Inflammatory macrophage (primary cell): ENCODE measurements at regions not wholly inside any gene's neighbourhood (a gene's known extent, or its start where the extent isn't known, plus 50 kb on each side); places are given as distances from the start of the nearest gene placed in this dataset.

ENCODE experiments used
- DNase-seq, 2 donors: peaks; one replicate each; pipeline ENCODE4 v3.0.0-alpha.2; 2020 to 2022

- DNase-seq, result no peak
Observed at GRCh38 chr3:117628823-117629291, 919.3 kb downstream of the TUSC7 start.

DNA sequence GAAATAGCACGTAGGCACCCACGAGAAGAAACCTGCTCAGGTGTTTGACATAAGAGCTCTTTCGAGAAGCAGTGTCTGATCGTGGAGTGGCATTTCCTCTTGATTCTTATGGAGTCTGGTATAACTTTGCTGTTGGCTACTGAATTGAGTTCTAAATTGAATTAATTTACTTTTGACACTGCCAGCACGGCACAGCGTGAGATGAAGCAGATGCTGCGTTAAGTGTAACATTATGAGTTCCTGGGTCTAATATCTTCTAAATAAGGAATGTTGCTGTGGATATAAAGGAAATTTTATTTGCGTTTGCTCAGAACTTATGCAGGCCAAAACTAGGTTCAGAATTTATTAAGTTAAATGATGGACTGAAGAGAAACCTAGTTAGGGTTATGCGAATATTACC is 919.9 kb downstream of the TUSC7 start:
- DNase-seq, result no peak

DNA sequence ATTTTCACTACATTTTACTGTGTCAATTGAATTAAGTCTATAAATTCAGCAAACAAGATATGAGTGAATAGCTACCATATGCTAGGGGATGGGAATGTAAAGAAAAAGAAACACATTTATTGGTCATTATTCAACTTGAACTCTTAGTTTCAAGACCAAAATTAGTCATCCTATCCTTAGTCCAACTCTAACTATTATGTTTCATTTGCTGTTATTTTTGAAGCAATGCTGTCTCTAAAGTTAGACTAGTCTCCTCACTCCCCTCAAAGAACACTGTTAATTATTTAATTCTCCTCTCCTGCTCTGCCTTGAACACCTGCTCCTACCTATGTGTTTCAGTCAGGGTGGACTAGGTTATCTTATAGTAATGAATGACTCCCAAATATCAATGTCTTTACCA is 920.9 kb downstream of the TUSC7 start:
- DNase-seq, result no peak

DNA sequence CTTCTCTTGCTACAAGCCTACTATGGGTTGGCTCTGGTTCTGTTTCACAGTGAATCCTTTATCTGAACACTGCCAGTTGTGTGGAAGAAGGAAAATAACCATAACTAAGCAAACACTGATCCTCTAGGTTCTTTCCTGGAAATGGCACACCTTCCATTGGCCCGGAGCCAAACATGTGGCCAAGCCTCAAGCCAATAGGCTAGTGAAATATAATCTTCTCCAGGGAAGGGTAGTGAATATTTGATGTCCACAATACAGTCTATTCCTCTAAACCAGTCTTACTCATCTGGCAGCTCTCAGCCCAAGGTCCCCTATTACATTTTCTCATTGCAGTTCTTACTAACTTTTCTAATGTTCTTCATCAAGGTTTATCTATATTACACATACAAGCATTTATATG is 921.3 kb downstream of the TUSC7 start:
- DNase-seq, result no peak

DNA sequence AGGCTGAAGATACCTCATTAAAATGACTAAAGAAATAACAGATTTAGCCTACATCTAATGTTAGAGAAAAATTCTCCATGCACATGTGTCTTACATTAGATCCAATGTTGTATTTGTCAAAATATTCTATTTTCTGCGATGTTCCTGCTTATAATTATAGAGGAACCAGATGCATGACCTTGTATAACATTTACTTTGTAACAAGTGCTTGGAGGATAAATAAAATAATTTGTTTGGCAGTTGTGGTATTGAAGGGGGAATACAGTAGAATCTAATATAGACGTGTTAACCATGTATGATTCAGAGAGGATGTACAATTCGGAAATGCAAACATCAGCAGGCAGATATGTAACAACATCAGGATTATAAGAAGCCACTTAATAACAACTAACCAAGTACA is 922.2 kb downstream of the TUSC7 start:
- no peak for DNase-seq

- DNase-seq, result no peak
Observed at GRCh38 chr3:117632191-117632590, 922.6 kb downstream of the TUSC7 start.

DNA sequence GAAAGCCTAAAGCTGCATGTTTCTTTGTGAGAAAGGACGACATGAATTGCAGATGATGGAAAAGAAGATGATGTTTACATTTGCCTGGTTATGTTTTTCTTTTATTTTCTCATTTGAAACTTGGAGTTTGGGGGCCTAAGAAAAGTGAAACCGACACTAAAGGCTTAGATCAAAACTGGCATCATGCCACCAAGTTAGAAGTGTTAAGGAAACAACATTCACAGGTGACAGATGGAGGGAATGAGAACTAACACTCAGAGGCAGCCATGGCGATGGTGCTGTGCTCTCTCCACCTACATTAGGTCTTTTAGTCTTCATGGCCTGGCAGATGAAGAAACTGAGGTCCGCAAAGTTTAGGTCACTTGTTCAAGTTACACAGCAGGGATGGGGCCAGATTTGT is 923.6 kb downstream of the TUSC7 start:
- DNase-seq, result no peak

- DNase-seq, result no peak
Observed at GRCh38 chr3:117637666-117638065, 928.1 kb downstream of the TUSC7 start.

- no peak for DNase-seq
Observed at GRCh38 chr3:117644203-117644602, 934.6 kb downstream of the TUSC7 start.

DNA sequence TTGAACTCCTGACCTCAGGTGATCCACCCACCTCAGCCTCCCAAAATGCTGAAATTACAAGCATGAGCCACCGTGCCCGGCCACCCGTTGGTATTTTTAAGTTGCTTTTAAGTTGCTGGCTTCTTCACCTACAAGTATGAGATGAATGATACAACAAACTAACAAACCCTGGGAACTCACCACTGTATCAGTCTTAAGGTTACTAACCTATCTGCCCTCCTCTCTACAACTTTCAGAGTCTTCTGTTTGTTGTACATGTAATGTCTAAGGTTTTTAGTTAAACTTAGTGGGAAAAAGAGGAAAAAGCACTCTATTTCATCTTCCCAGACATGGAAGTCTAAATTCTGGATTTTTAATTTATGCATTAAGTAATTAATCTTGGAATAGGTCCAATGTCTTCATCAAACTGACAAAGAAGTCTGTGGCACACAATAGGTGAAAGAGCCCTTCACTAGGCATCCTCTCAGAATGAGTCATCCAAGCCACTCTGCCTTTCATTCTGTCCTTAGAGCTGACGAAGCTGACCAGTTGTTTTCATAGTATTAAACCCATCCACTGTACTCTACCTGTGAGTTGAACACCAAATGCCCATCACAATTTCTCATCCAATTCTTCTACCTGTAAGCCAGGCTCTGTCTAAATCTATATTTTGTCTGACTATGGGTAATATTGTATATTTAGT is 936.1 kb downstream of the TUSC7 start:
- no peak for DNase-seq

DNA sequence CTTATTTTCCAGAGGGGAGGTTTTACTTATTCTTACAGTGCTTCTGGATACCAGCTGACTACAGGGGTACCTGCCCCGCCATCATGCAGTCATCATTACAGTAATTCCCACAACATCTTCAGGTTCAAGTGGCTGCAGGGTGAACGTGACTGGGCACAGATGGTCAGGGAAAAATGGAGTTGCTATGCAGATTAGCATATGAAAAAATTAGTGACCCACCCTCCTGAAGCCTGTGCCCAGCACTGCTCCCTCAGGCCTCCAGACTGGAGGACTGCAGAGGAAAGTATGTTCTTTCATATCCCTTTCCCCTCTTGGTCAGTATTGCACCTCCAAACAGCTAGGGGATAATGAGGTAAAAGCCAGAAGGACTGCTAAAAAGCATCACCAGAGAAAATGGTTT is 937.9 kb downstream of the TUSC7 start:
- no peak for DNase-seq

GRCh38 chr3:117651246-117651645 is 941.7 kb downstream of the TUSC7 start:
- DNase-seq, result no peak

GRCh38 chr3:117656391-117656790 is 946.8 kb downstream of the TUSC7 start:
- DNase-seq, result no peak

DNA sequence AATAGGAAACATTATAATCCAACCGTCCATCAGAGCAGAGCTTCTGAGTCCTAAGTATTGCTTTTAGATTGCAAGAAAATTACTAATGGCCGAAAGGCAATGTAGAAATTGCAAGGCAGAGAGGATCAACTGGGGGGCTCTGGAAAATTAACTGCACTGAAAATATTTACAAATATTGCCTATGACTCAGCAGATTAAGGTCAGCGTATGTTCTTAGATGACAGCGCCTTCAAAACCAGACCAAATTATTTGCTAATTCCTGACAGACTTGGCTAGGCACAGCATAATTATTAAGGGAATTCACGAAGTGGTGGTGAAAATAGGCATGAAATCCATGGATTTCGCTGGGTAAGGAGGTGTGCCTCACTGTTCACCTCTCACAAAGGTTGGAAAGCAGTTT is 947.7 kb downstream of the TUSC7 start:
- DNase-seq, result no peak

GRCh38 chr3:117660941-117661817 is 951.6 kb downstream of the TUSC7 start:
- DNase-seq, result no peak

GRCh38 chr3:117661818-117662095 is 952.2 kb downstream of the TUSC7 start:
- DNase-seq, result no peak

DNA sequence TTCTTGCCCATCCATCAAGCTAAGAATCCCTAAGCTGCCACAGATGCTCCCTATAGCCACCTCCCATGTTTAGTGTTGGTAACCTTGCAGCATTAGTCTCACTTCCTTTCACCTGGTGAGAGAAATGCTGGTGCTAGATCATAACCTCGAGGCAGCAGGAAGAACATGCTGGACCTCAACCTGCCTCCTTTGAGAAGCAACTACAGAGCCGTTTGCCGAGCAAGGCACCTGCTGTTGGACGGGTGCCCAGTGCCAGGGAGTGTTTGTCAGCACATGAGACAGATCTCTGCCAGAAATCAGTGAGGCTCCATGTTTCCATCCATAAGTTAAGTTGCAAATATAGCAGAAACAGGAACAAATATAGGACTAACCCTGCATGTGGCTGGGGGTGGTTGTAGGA is 955.7 kb downstream of the TUSC7 start:
- DNase-seq, result no peak

DNA sequence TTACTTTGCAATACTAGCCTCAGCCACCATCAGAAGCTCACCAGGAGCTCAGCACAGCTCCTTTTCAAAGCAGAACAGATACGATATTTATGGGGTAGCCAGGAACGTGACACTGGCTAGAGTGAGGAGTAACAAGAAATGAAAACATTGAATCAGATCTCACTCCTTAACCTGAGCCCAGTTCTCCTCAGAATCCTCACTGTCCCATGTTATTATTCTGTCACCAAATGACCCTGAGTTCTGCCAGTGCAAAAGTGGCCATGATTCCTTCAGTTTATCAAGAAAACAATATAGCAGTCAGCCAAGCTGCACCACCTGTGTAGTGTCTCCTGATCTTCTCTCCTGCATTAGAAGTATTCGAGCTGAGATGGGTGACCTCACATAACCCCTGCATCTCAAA is 956.7 kb downstream of the TUSC7 start:
- DNase-seq, result no peak

- no peak for DNase-seq
Observed at GRCh38 chr3:117666812-117667211, 957.2 kb downstream of the TUSC7 start.

GRCh38 chr3:117669774-117670173 is 960.2 kb downstream of the TUSC7 start:
- no peak for DNase-seq

- DNase-seq, result no peak
Observed at GRCh38 chr3:117671722-117672318, 962.2 kb downstream of the TUSC7 start.

DNA sequence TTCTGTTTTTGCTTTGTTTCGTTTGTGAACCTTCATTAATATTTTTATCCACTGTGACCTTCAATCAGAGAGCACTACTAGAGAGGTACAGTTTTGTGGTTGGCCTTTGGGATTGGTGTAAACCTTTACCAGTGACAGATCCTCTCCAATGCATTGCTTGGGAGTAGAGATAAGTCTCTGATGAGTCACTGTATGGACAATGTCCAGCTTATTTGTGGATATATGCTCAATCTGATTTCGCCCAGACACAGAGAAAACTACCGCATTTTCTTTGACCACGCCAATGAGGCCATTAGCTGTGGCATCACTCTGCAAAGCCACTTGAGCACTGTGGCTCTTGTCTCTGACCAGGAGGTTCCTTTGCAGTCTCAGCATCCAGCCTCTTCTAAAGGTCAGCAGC is 964.7 kb downstream of the TUSC7 start:
- no peak for DNase-seq

GRCh38 chr3:117681619-117682018 is 972.0 kb downstream of the TUSC7 start:
- DNase-seq, result no peak

DNA sequence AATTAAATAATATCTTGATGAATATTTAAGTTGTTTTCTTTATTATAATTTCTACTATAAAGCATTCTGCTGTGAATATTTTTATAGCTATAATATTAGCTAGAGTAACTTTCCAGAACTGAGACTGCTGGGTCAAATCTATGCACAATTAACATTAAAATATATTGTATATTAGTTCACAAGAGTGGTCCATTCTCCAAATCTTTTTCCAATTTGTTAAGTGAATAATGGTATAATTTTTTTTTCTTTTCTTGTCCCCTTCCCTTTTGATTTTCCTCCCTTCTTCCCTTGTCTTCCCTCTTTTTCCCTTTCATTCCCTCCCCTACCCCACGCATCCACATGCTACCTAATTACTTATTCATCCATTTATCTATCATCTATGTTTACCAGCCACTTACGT is 977.5 kb downstream of the TUSC7 start:
- DNase-seq, result no peak
